ENCODE measurements at regions not wholly inside any gene's neighbourhood (a gene's known extent, or its start where the extent isn't known, plus 50 kb on each side); places are given as distances from the start of the nearest gene placed in this dataset.

DNA sequence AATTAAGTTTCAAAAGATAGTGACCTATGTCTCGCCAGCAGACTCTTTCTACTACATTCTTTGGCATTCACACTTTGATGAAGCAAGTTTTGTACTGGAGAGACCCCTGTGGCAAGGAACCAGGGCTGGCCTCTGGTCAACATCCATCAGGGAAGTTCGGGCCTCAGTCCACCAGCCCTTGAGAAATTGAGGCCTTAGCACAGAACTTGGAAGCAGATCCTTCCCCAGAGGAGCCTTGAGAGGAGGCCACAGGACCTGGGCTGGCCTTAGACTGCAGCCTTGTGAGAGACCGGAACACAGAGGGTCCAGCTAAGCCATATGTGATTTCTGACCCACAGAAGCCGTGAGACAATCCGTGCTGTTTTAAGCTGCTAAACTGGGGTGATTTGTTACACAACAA, 317.9 kb downstream of the ZSWIM6 start:
- TF ChIP-seq POLR2A (IDR thresholded peaks at IDR 0.05): no peak
- TF ChIP-seq, protein P1, sequence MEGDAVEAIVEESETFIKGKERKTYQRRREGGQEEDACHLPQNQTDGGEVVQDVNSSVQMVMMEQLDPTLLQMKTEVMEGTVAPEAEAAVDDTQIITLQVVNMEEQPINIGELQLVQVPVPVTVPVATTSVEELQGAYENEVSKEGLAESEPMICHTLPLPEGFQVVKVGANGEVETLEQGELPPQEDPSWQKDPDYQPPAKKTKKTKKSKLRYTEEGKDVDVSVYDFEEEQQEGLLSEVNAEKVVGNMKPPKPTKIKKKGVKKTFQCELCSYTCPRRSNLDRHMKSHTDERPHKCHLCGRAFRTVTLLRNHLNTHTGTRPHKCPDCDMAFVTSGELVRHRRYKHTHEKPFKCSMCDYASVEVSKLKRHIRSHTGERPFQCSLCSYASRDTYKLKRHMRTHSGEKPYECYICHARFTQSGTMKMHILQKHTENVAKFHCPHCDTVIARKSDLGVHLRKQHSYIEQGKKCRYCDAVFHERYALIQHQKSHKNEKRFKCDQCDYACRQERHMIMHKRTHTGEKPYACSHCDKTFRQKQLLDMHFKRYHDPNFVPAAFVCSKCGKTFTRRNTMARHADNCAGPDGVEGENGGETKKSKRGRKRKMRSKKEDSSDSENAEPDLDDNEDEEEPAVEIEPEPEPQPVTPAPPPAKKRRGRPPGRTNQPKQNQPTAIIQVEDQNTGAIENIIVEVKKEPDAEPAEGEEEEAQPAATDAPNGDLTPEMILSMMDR (IDR thresholded peaks at IDR 0.05): no peak

Measured in sigmoid colon (tissue), 3 donors.